Liver (tissue), 7 donors: ENCODE measurements at regions not wholly inside any gene's neighbourhood (a gene's known extent, or its start where the extent isn't known, plus 50 kb on each side); places are given as distances from the start of the nearest gene placed in this dataset.

Experiments
- DNase-seq: peaks from one replicate; pipeline ENCODE4 v3.0.0-alpha.2; 2017; ENCODE audit warnings: low spot score
- H3K27ac ChIP-seq, 2 donors: one replicate each; pipeline ENCODE4 v1.7.0; 2013; ENCODE audit warnings: inconsistent platforms in 2 of 2, low read length in 2 of 2, control low read depth in 1 of 2, low read depth in 1 of 2, mild to moderate bottlenecking in 1 of 2
- H3K27me3 ChIP-seq, 4 donors: one replicate each; pipeline versions ENCODE4 v1.6.1 to v1.7.0; 2013; ENCODE audit warnings: low read length in 3 of 4, inconsistent platforms in 1 of 4, mild to moderate bottlenecking in 1 of 4, moderate library complexity in 1 of 4; ENCODE audit not compliant: control insufficient read depth in 4 of 4, insufficient read depth in 4 of 4
- H3K36me3 ChIP-seq, 4 donors: one replicate each; pipeline versions ENCODE4 v1.6.1 to v1.7.0; 2013; ENCODE audit warnings: low read length in 3 of 4, mild to moderate bottlenecking in 3 of 4, low read depth in 1 of 4, moderate library complexity in 1 of 4; ENCODE audit not compliant: control insufficient read depth in 4 of 4, insufficient read depth in 3 of 4
- H3K4me1 ChIP-seq, 4 donors: one replicate each; pipeline versions ENCODE4 v1.6.1 to v1.7.0; 2013; ENCODE audit warnings: low read length in 3 of 4, mild to moderate bottlenecking in 3 of 4, moderate library complexity in 1 of 4; ENCODE audit not compliant: control insufficient read depth in 4 of 4, insufficient read depth in 4 of 4
- H3K4me3 ChIP-seq, 3 donors: one replicate each; pipeline versions ENCODE4 v1.6.1 to v1.7.0; 2013; ENCODE audit warnings: low read length in 3 of 3, control low read depth in 1 of 3, low read depth in 1 of 3, mild to moderate bottlenecking in 1 of 3
- H3K9ac ChIP-seq, 2 donors: one replicate each; pipeline ENCODE4 v1.7.0; 2013; ENCODE audit warnings: low read length in 2 of 2, mild to moderate bottlenecking in 2 of 2, moderate library complexity in 2 of 2, control low read depth in 1 of 2, low read depth in 1 of 2
- H3K9me3 ChIP-seq, 4 donors: one replicate each; pipeline versions ENCODE4 v1.6.1 to v1.7.0; 2013; ENCODE audit warnings: low read length in 3 of 4; ENCODE audit not compliant: control insufficient read depth in 4 of 4
- ATF3 ChIP-seq: IDR thresholded peaks from 2 replicates; pipeline ENCODE4 v1.6.1; 2016; ENCODE audit warnings: antibody characterized with exemption
- EGR1 ChIP-seq, 2 donors: IDR thresholded peaks; 2 replicates each; pipeline ENCODE4 v1.6.1; 2016 to 2018; ENCODE audit warnings: antibody characterized with exemption in 2 of 2, low read depth in 2 of 2
- FOXA1 ChIP-seq: IDR thresholded peaks from 2 replicates; pipeline ENCODE4 v1.6.1; 2016; ENCODE audit warnings: antibody characterized with exemption
- FOXA2 ChIP-seq: IDR thresholded peaks from 2 replicates; pipeline ENCODE4 v1.6.1; 2016; ENCODE audit warnings: antibody characterized with exemption
- GABPA ChIP-seq, 2 donors: IDR thresholded peaks in 1 of 2; conservative IDR thresholded peaks in 1 of 2; 2 replicates each; pipeline ENCODE4 v1.6.1; 2016; ENCODE audit warnings: antibody characterized with exemption in 2 of 2, mild to moderate bottlenecking in 1 of 2, moderate library complexity in 1 of 2
- HNF4A ChIP-seq, 2 donors: conservative IDR thresholded peaks; 2 replicates each; pipeline ENCODE4 v1.6.1; 2016; ENCODE audit warnings: antibody characterized with exemption in 2 of 2, mild to moderate bottlenecking in 2 of 2
- NR2F2 ChIP-seq: IDR thresholded peaks from 2 replicates; pipeline ENCODE4 v1.6.1; 2016; ENCODE audit warnings: antibody characterized with exemption
- RAD21 ChIP-seq, 2 donors: IDR thresholded peaks; 2 replicates each; pipeline ENCODE4 v1.6.1; 2016; ENCODE audit warnings: antibody characterized with exemption in 2 of 2, mild to moderate bottlenecking in 2 of 2
- REST ChIP-seq: IDR thresholded peaks from 2 replicates; pipeline ENCODE4 v1.6.1; 2016; ENCODE audit warnings: antibody characterized with exemption, mild to moderate bottlenecking
- RXRA ChIP-seq, 2 donors: IDR thresholded peaks; 2 replicates each; pipeline ENCODE4 v1.6.1; 2017 to 2018; ENCODE audit warnings: antibody characterized with exemption in 2 of 2, mild to moderate bottlenecking in 1 of 2
- YY1 ChIP-seq: IDR thresholded peaks from 2 replicates; pipeline ENCODE4 v1.6.1; 2016; ENCODE audit warnings: antibody characterized with exemption, mild to moderate bottlenecking
- ZBTB33 ChIP-seq: IDR thresholded peaks from 2 replicates; pipeline ENCODE4 v1.6.1; 2016; ENCODE audit warnings: antibody characterized with exemption
- whole genome bisulfite sequencing: extraction: QIAGEN DNeasy Blood & Tissue Kit; methylation state at CpG from one replicate; pipeline ENCODE4 v1.1.7; 2013; 5-methylcytosine and 5-hydroxymethylcytosine counted together
- donor health status: healthy.
- donor health status: healthy.
- donor health status: healthy.
- donor health status: healthy.

GRCh38 chr1:218659911-218660677, 315.0 kb downstream of the TGFB2 start:
- DNase-seq, result no peak
- TF ChIP-seq HNF4A (conservative IDR thresholded peaks at IDR 0.05), result no peak
- TF ChIP-seq ATF3, result no peak
- no peak for TF ChIP-seq REST
- H3K4me1 ChIP-seq, result no peaks in the 10 kb centered on the region
- 70% methylated on average over 2 of the region's 2 CpGs for WGBS
- H3K27me3 ChIP-seq, result peaks cover 0 to 2% (median 0%) of the 10 kb centered on the region in 4 donors
- no peaks in the 10 kb centered on the region for H3K9me3 ChIP-seq
- no peak overlapping the region for H3K9ac ChIP-seq
- H3K36me3 ChIP-seq, result no peaks in the 10 kb centered on the region
- H3K27ac ChIP-seq, result no peak overlapping the region
- H3K4me3 ChIP-seq, result no peak overlapping the region

- Histone ChIP-seq H3K27ac (no peak overlapping the region), H3K27me3 (no peaks in the 10 kb centered on the region), H3K9me3 (no peaks in the 10 kb centered on the region), H3K4me1 (no peaks in the 10 kb centered on the region), H3K36me3 (no peaks in the 10 kb centered on the region), H3K4me3 (no peak overlapping the region), H3K9ac (no peak overlapping the region)
- no peak for DNase-seq
- 94% methylated on average over 1 of the region's 1 CpG for WGBS
- no peak for TF ChIP-seq RXRA (IDR thresholded peaks at IDR 0.05)
- TF ChIP-seq EGR1 (IDR thresholded peaks at IDR 0.05; ENCODE audit: low read depth in 2 of 2), result no peak
- TF ChIP-seq ZBTB33, result no peak
- TF ChIP-seq ATF3, result no peak
- no peak for TF ChIP-seq YY1
- no peak for TF ChIP-seq RAD21 (IDR thresholded peaks at IDR 0.05)
- TF ChIP-seq FOXA1, result no peak
- no peak for TF ChIP-seq GABPA (IDR thresholded peaks at IDR 0.05 in 1 of 2, conservative IDR thresholded peaks at IDR 0.05 in 1 of 2)
- no peak for TF ChIP-seq FOXA2
- TF ChIP-seq NR2F2, result no peak
These were observed 315.5 kb downstream of the TGFB2 start for GRCh38 chr1:218660678-218661053.
